ENCODE measurements at regions not wholly inside any gene's neighbourhood (a gene's known extent, or its start where the extent isn't known, plus 50 kb on each side); places are given as distances from the start of the nearest gene placed in this dataset.

- no peak for DNase-seq (ENCODE audit: low spot score)
Measured at GRCh38 chr18:30057398-30057797, 985.1 kb downstream of the DSC3 start.

- no peak for DNase-seq (ENCODE audit: low spot score)
Measured at GRCh38 chr18:30056528-30056927, 986.0 kb downstream of the DSC3 start.

- no peak for DNase-seq (ENCODE audit: low spot score)
Measured at GRCh38 chr18:30044496-30044895, 998.0 kb downstream of the DSC3 start.

- no peak for DNase-seq (ENCODE audit: low spot score)
Measured at GRCh38 chr18:30039201-30039600, 1003.3 kb downstream of the DSC3 start.

GRCh38 chr18:30034818-30035217, 1007.7 kb downstream of the DSC3 start:
- no peak for DNase-seq (ENCODE audit: low spot score)

GRCh38 chr18:30016179-30016578, 1026.4 kb downstream of the DSC3 start:
- DNase-seq (ENCODE audit: low spot score), result no peak

GRCh38 chr18:30004965-30005364, 1037.6 kb downstream of the DSC3 start:
- DNase-seq (ENCODE audit: low spot score), result no peak

GRCh38 chr18:29982218-29982617, 1060.3 kb downstream of the DSC3 start:
- no peak for DNase-seq (ENCODE audit: low spot score)

GRCh38 chr18:29979881-29980280, 1062.7 kb downstream of the DSC3 start:
- no peak for DNase-seq (ENCODE audit: low spot score)

GRCh38 chr18:29969876-29970275, 1072.7 kb downstream of the DSC3 start:
- DNase-seq (ENCODE audit: low spot score), result no peak

GRCh38 chr18:29962579-29962978, 1080.0 kb downstream of the DSC3 start:
- no peak for DNase-seq (ENCODE audit: low spot score)

- no peak for DNase-seq (ENCODE audit: low spot score)
Measured at GRCh38 chr18:29960539-29960938, 1082.0 kb downstream of the DSC3 start.

GRCh38 chr18:29930231-29930630, 1112.3 kb downstream of the DSC3 start:
- DNase-seq (ENCODE audit: low spot score), result no peak

GRCh38 chr18:29928081-29928480, 1114.5 kb downstream of the DSC3 start:
- DNase-seq (ENCODE audit: low spot score), result no peak

GRCh38 chr18:29925566-29925965, 1117.0 kb downstream of the DSC3 start:
- no peak for DNase-seq (ENCODE audit: low spot score)

- DNase-seq (ENCODE audit: low spot score), result no peak
Measured at GRCh38 chr18:29912351-29912750, 1130.2 kb downstream of the DSC3 start.

- DNase-seq (ENCODE audit: low spot score), result no peak
Measured at GRCh38 chr18:29892960-29893558, 1149.5 kb downstream of the DSC3 start.

- no peak for DNase-seq (ENCODE audit: low spot score)
Measured at GRCh38 chr18:29883114-29883513, 1159.4 kb downstream of the DSC3 start.

GRCh38 chr18:29882620-29883019, 1159.9 kb downstream of the DSC3 start:
- DNase-seq (ENCODE audit: low spot score), result no peak

GRCh38 chr18:29879763-29880162, 1162.8 kb downstream of the DSC3 start:
- no peak for DNase-seq (ENCODE audit: low spot score)

- peak; percentile 1 for DNase-seq (ENCODE audit: low spot score)
Measured at GRCh38 chr18:29874519-29875098, 1167.9 kb downstream of the DSC3 start.

- no peak for DNase-seq (ENCODE audit: low spot score)
Measured at GRCh38 chr18:29873211-29873610, 1169.3 kb downstream of the DSC3 start.

- DNase-seq (ENCODE audit: low spot score), result no peak
Measured at GRCh38 chr18:29871246-29871645, 1171.3 kb downstream of the DSC3 start.

- DNase-seq (ENCODE audit: low spot score), result no peak
Measured at GRCh38 chr18:29862824-29863223, 1179.7 kb downstream of the DSC3 start.
